Activated CD4-positive, alpha-beta T cell treated with anti-CD3 and anti-CD28 coated beads, Interleukin-2, amount 50 U/mL, for 1 hour (primary cell): ENCODE measurements at regions not wholly inside any gene's neighbourhood (a gene's known extent, or its start where the extent isn't known, plus 50 kb on each side); places are given as distances from the start of the nearest gene placed in this dataset.
"Not testable (repeated sequence)": the region's sequence is repeated elsewhere in the genome, so short reads cannot be mapped to it uniquely, and the experiment has no call there.

Experiments used
- DNase-seq: peaks from one replicate; pipeline ENCODE4 v3.0.0-alpha.2; 2020

- DNase-seq: no peak
These were observed 130.6 kb downstream of the SPP2 start for GRCh38 chr2:234181121-234181520.

- DNase-seq: no peak
These were observed 128.5 kb downstream of the SPP2 start for GRCh38 chr2:234179031-234179363.

GRCh38 chr2:234178330-234179030, 128.0 kb downstream of the SPP2 start:
- no peak for DNase-seq

DNA sequence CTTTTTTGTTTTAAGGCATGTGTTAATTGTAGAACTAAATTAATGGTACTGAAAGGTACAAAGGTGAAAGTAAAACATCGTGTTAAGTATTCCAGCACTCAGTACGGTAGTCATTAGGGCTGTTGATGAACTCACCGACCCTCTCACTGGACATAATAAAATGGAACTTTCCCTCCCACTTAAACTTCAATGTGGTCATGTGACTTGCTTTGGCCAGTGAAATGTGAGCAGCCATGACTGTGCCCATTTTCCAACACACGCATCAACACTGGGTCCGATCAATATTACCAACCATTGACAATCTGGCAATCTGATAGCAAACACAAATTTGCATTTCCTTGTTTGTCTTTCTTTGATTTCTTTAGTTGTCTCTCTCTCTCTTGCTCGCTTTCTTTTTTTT, 125.1 kb downstream of the SPP2 start:
- DNase-seq: no peak

DNA sequence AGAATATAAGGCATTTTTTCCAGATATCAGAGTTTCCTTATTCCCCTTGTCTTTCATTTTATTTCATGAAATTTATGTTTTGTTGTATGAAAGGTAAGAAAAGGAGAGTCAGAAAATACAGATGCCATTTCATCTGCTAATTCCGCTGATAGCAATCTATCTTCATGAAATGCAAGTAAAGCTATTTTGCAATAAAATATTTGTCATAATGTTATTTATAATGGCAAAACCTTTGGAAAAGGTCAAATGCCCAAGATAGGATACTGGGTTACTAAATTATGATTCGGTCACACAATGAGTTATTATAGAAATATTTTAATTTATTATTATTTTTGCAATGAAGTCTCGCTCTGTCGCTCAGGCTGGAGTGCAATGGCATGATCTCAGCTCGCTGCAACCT, 124.2 kb downstream of the SPP2 start:
- no peak for DNase-seq

- DNase-seq: no peak
These were observed 122.0 kb downstream of the SPP2 start for GRCh38 chr2:234172532-234172931.

DNA sequence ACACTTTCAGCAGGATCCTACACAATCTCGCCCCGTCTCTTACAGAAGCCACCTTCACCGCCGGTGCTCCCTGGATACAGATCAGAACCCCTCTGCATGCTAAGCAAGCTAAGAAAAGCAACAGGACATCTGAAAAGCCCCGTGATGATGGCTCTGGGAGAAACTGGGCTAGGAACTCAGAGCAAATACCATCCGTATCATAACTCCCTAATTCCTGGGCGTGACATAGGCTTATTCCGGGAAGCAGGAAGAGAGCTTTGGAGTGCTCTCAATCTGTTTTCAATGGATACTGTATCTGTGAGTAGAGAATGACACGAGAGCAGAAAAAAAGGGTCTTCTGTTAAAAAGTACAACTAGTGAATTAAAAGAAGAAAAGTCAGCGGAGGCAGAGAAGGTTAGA, 121.6 kb downstream of the SPP2 start:
- DNase-seq: no peak

DNA sequence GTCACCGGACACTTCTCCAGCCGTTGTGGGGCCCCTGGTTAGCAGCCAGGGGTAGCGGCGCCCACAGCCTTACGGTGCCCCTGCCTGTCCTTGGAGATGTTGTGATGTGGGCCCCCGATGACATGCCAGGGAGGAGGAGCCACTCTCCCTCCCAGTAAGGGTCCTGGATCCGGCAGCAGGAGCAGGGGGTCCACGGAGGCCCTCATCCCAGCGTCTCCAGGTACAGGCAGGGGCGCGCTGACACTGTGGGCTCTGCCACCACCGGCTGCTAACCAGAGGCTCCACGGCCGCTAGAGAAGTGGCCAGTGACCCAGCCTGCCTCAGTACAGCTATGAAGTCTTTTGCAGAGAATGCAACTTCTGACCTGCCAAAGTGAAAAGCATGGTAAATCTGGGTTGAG, 121.2 kb downstream of the SPP2 start:
- DNase-seq: no peak

DNA sequence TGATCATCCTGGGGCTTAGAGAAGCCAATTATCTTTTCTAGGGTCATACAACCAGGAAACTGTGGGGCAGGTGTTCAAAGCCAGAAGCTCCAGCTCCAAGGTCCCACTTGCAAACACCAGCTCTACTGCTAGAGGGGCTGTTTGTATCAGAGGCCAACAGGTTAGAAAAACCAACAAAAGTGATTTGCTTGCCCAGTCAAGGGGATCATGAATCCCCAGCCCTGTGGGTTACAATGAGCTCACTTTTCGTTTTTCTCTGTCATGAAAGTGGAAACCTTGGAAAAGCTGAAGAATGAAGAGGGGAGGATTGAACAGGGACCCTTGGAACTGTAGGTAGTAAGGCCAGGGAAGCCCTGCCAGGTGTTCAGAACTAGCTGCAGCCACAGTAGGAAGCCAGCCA, 119.2 kb downstream of the SPP2 start:
- no peak for DNase-seq

DNA sequence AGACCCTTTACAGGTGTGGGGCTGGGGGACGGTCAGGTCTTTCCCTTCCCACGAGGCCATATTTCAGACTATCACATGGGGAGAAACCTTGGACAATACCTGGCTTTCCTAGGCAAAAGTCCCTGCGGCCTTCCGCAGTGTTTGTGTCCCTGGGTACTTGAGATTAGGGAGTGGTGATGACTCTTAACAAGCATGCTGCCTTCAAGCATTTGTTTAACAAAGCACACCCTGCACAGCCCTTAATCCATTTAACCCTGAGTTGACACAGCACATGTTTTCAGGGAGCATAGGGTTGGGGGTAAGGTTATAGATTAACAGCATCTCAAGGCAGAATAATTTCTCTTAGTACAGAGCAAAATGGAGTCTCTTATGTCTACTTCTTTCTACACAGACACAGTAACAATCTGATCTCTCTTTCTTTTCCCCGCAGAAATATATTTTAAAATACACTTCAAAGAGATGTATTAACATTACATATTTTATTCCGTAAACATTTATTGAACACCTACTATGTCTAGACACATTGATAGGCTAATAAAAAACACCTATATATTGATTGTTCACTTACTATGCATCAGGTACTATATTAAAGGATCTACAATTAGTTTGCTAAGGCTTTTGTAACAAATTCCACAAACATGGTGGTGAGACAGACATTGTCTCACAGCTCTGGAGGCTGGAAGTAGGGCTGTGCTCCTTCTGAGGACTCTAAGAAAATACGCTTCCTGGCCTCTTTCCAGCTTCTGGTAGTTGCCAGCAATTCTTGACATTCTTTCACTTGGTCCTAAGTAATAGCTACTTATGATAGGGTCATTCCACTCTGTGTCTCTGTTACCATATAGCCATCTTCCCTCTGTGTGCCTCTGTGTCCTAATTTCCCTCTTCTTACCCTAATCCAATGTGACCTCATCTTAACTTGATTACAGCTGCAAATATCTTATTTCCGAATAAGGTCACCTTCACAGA, 118.4 kb downstream of the SPP2 start:
- DNase-seq: not testable (repeated sequence)

DNA sequence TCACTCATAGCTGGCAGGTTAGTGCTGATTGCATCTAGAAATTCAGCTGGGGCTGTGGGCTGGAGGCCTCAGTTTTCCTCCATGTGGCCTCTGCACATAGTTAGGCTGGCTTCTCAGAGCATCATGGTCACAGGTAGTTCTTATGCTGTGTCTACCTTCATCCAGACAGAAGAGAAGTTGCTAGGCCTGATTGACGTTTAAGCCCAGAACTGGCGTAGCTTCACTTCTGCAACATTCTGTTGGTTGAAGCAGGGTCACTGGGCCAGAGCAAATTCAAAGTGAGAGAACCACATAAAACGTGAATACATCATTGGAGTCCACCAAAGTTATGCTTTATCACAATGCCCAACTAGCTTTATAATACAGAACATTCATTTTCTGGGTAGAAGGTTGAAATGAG, 116.0 kb downstream of the SPP2 start:
- no peak for DNase-seq

DNA sequence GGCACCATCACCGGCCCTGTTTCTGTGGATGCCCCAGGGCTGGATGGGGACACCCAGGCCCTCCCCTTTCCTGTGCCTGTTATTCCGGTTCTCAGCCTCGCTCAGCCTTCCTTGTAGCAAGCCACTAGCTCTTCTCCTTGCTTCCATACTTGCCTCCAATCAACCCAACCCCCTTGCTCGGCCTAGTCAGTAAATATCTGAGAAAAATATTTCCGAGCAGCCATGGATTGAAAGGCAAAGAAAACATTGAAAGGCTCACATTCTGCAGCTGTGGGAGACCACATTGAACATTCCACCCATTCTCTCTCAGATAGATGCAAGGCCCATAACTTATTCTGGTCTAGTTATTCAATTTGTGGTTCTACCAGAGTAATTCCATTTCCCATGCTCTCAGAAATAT, 114.9 kb downstream of the SPP2 start:
- DNase-seq: no peak

GRCh38 chr2:234164493-234165413, 114.3 kb downstream of the SPP2 start:
- peak; percentile 44 for DNase-seq

DNA sequence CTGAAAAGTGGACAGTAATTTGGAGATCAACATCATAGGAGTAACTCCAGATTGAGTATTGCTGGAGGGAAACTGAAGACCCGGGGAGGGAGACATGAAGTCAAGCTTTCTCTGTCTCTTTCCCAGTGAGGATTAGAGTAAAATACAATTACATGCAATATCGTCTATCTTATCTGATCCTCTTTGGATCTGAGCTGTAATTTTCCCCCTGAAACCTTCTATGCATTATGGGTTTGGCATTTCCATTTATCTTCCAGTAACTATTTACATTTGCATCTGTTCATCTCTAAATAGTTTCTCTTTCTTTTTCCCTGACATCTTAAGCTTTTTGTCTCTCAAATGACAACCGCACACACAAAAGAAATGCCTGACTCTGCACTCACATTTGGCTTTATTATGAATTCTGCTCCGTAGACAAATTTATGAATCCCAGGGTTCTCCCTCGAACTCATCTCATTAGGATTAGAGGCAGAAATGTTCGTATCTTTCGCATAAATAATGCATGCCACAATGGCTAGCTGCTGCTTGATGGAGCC, 113.1 kb downstream of the SPP2 start:
- DNase-seq: no peak

- no peak for DNase-seq
These were observed 112.4 kb downstream of the SPP2 start for GRCh38 chr2:234162861-234163260.

- no peak for DNase-seq
These were observed 111.4 kb downstream of the SPP2 start for GRCh38 chr2:234161932-234162331.

- no peak for DNase-seq
These were observed 108.3 kb downstream of the SPP2 start for GRCh38 chr2:234158812-234159211.

DNA sequence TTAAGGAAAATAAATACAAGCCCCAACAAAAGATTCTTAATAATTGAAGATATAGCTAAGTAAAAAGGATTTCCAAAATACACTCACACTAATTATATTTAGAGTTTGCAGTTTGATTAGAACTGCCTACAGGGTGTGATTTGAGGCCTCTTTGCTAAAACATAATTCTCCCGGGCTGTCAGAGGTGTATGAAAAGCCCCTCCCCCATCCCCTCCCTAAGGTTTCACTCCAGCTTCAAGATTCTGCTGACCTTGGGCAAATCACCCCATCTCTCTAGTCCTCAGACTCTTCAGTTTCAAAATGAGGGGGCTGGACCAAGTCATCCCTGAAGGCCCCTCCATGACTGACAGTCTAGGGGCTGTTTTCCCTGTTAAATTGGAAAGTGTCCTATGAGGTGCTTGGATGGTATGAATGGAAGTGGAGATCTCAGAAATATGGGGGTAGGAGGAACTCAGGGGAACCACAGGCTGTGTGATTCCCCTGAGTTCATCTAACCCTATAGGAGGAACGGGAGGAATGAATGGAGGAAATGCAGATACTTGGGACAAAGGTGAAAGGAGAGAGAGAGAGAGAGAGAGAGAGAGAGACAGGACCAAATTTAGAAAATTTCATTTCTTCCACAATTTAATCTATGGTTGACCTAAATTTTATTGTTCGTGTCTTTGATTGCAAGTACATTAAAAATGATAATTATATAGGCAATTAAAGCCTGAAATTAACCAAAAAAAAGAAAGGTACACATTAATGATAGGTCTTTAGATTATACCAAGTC, 107.5 kb downstream of the SPP2 start:
- no peak for DNase-seq

GRCh38 chr2:234156326-234156725, 105.8 kb downstream of the SPP2 start:
- no peak for DNase-seq

DNA sequence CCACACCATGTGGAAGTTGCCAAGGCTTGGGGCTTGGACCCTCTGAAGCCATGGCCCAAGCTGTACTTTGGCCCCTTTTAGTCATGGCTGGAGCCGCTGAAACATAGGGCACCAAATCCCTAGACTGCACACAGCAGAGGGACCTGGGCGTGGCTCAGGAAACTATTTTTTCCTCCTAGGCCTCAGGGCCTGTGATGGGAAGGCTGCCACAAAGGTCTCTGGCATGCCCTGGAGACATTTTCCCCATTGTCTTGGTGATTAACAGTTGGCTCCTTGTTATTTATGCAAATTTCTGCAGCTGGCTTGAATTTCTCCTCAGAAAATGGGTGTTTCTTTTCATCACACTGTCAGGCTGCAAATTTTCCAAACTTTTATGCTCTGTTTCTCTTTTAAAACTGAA, 102.3 kb downstream of the SPP2 start:
- not testable (repeated sequence) for DNase-seq

- no peak for DNase-seq
These were observed 96.9 kb downstream of the SPP2 start for GRCh38 chr2:234147335-234147861.
